ENCODE measurements at regions not wholly inside any gene's neighbourhood (a gene's known extent, or its start where the extent isn't known, plus 50 kb on each side); places are given as distances from the start of the nearest gene placed in this dataset.

- POLR2A ChIA-PET, result no interaction called here
- H3K4me3 Mint-ChIP-seq (ENCODE audit: unreplicated experiment), result no peak overlapping the region
- no peaks in the 10 kb centered on the region for H3K4me1 Mint-ChIP-seq (ENCODE audit: insufficient read depth, unreplicated experiment)
- H3K9me3 Mint-ChIP-seq (ENCODE audit: unreplicated experiment), result no peaks in the 10 kb centered on the region
- DNase-seq (ENCODE audit: unreplicated experiment), result no peak
- intact Hi-C loops (cut with micrococcal nuclease), result no loop called here
- TF ChIP-seq CTCF (IDR thresholded peaks at IDR 0.05; ENCODE audit: unreplicated experiment), result no peak
- H3K36me3 Mint-ChIP-seq (ENCODE audit: insufficient read depth, unreplicated experiment), result no peaks in the 10 kb centered on the region
- no peaks in the 10 kb centered on the region for H3K27me3 Mint-ChIP-seq (ENCODE audit: insufficient read depth, unreplicated experiment)
- CTCF ChIA-PET, result interaction anchor here (0.5 to 0.8 kb wide), 2 partner anchors 15 to 213 kb away, joined by 3 to 4 read pairs; no protein-coding TSS in a partner anchor
- no peak overlapping the region for H3K27ac Mint-ChIP-seq (ENCODE audit: low read depth, unreplicated experiment)
- no TSS peak for BruUV-seq (replicated peaks)
These were observed 107.0 kb upstream of the SPRED1 start for GRCh38 chr15:38145651-38146111.

GRCh38 chr15:38147246-38147645 is 105.4 kb upstream of the SPRED1 start:
- no peaks in the 10 kb centered on the region for H3K36me3 Mint-ChIP-seq (ENCODE audit: insufficient read depth, unreplicated experiment)
- no TSS peak for BruUV-seq (replicated peaks)
- CTCF ChIA-PET, result interaction anchor here (0.7 kb wide), 1 partner anchor 242 kb away, joined by 3 read pairs; no protein-coding TSS in a partner anchor
- TF ChIP-seq CTCF (IDR thresholded peaks at IDR 0.05; ENCODE audit: unreplicated experiment), result no peak
- no peak overlapping the region for H3K4me3 Mint-ChIP-seq (ENCODE audit: unreplicated experiment)
- H3K27me3 Mint-ChIP-seq (ENCODE audit: insufficient read depth, unreplicated experiment), result no peaks in the 10 kb centered on the region
- DNase-seq (ENCODE audit: unreplicated experiment), result no peak
- intact Hi-C loops (cut with micrococcal nuclease), result no loop called here
- POLR2A ChIA-PET, result no interaction called here
- no peaks in the 10 kb centered on the region for H3K4me1 Mint-ChIP-seq (ENCODE audit: insufficient read depth, unreplicated experiment)
- H3K27ac Mint-ChIP-seq (ENCODE audit: low read depth, unreplicated experiment), result no peak overlapping the region
- no peaks in the 10 kb centered on the region for H3K9me3 Mint-ChIP-seq (ENCODE audit: unreplicated experiment)

DNA sequence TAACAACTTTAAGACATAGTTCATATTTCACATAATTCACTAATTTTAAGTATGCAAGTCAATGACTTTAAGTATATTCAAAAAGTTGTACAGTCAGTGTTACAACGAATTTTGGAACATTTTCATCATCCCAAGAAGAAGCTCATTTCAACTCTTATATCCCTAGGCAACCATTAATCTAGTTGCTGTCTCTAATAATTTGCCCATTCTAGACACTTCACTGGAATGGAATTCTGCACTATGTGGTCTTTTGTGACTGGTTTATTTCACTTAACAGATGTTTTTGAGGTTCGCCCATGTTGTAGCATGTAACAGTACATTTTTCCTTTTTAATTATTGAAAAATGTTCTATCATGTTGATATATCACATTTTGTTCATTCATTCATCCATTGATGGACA is 104.2 kb upstream of the SPRED1 start:
- DNase-seq (ENCODE audit: unreplicated experiment), result no peak
- H3K36me3 Mint-ChIP-seq (ENCODE audit: insufficient read depth, unreplicated experiment), result no peaks in the 10 kb centered on the region
- no TSS peak for BruUV-seq (replicated peaks)
- TF ChIP-seq CTCF (IDR thresholded peaks at IDR 0.05; ENCODE audit: unreplicated experiment), result no peak
- ChIA-PET POLR2A (no interaction called here), CTCF (no interaction called here)
- H3K4me1 Mint-ChIP-seq (ENCODE audit: insufficient read depth, unreplicated experiment), result no peaks in the 10 kb centered on the region
- no peaks in the 10 kb centered on the region for H3K9me3 Mint-ChIP-seq (ENCODE audit: unreplicated experiment)
- no peak overlapping the region for H3K27ac Mint-ChIP-seq (ENCODE audit: low read depth, unreplicated experiment)
- intact Hi-C loops (cut with micrococcal nuclease), result no loop called here
- no peak overlapping the region for H3K4me3 Mint-ChIP-seq (ENCODE audit: unreplicated experiment)
- no peaks in the 10 kb centered on the region for H3K27me3 Mint-ChIP-seq (ENCODE audit: insufficient read depth, unreplicated experiment)

- no TSS peak for BruUV-seq (replicated peaks)
- ChIA-PET CTCF (no interaction called here), POLR2A (no interaction called here)
- intact Hi-C loops (cut with micrococcal nuclease), result no loop called here
- TF ChIP-seq CTCF (IDR thresholded peaks at IDR 0.05; ENCODE audit: unreplicated experiment), result no peak
- Mint-ChIP-seq H3K9me3 (ENCODE audit: unreplicated experiment) (no peaks in the 10 kb centered on the region), H3K27me3 (ENCODE audit: insufficient read depth, unreplicated experiment) (no peaks in the 10 kb centered on the region), H3K36me3 (ENCODE audit: insufficient read depth, unreplicated experiment) (no peaks in the 10 kb centered on the region), H3K4me3 (ENCODE audit: unreplicated experiment) (no peak overlapping the region), H3K4me1 (ENCODE audit: insufficient read depth, unreplicated experiment) (no peaks in the 10 kb centered on the region), H3K27ac (ENCODE audit: low read depth, unreplicated experiment) (no peak overlapping the region)
- DNase-seq (ENCODE audit: unreplicated experiment), result no peak
These were observed 103.3 kb upstream of the SPRED1 start for GRCh38 chr15:38149315-38149714.

Data from MCF 10A (cell line).